ENCODE measurements at regions not wholly inside any gene's neighbourhood (a gene's known extent, or its start where the extent isn't known, plus 50 kb on each side); places are given as distances from the start of the nearest gene placed in this dataset.

- 21% methylated on average over 3 of the region's 3 CpGs for WGBS (ENCODE audit: low lambda C conversion rate)
- TF ChIP-seq FOSL2 (IDR thresholded peaks at IDR 0.05; ENCODE audit: borderline replicate concordance, low read depth) (no peak), RFX5 (IDR thresholded peaks at IDR 0.05; ENCODE audit: low read length) (no peak), RXRA (IDR thresholded peaks at IDR 0.05; ENCODE audit: borderline replicate concordance, low read depth) (no peak), POLR2AphosphoS5 (IDR thresholded peaks at IDR 0.05; ENCODE audit: low read depth, low read length) (no peak), GABPA (IDR thresholded peaks at IDR 0.05; ENCODE audit: low read depth) (no peak), ZBTB33 (IDR thresholded peaks at IDR 0.05; ENCODE audit: borderline replicate concordance, low read depth) (no peak), REST (IDR thresholded peaks at IDR 0.05; ENCODE audit: low read depth, low read length) (no peak), MXI1 (IDR thresholded peaks at IDR 0.05; ENCODE audit: low read depth, low read length) (no peak), NRF1 (IDR thresholded peaks at IDR 0.05; ENCODE audit: low read depth, low read length) (no peak), SMC3 (IDR thresholded peaks at IDR 0.05; ENCODE audit: low read depth, low read length) (no peak), EP300 (IDR thresholded peaks at IDR 0.05; ENCODE audit: borderline replicate concordance in 1 of 2, low read depth in 1 of 2, low read length in 1 of 2) (no peak), NFIC (IDR thresholded peaks at IDR 0.05; ENCODE audit: borderline replicate concordance) (no peak), SIN3A (IDR thresholded peaks at IDR 0.05; ENCODE audit: borderline replicate concordance, low read depth, low read length) (no peak), RAD21 (IDR thresholded peaks at IDR 0.05; ENCODE audit: low read length) (no peak)
- TF ChIP-seq, protein P1, sequence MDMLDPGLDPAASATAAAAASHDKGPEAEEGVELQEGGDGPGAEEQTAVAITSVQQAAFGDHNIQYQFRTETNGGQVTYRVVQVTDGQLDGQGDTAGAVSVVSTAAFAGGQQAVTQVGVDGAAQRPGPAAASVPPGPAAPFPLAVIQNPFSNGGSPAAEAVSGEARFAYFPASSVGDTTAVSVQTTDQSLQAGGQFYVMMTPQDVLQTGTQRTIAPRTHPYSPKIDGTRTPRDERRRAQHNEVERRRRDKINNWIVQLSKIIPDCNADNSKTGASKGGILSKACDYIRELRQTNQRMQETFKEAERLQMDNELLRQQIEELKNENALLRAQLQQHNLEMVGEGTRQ (IDR thresholded peaks at IDR 0.05; ENCODE audit: borderline replicate concordance, low read depth, low read length): no peak
- Histone ChIP-seq H3K4me3 (ENCODE audit: low read depth in 2 of 2, low read length in 1 of 2) (no peak overlapping the region), H3K36me3 (replicated peaks in 1 of 2; ENCODE audit: control insufficient read depth in 1 of 2, insufficient read depth in 2 of 2, low read length in 1 of 2) (no peaks in the 10 kb centered on the region), H3K4me1 (ENCODE audit: control insufficient read depth in 1 of 2, insufficient read depth in 2 of 2, low read depth in 1 of 2, low read length in 1 of 2) (no peaks in the 10 kb centered on the region), H3K27me3 (ENCODE audit: insufficient read depth) (no peaks in the 10 kb centered on the region), H3K27ac (ENCODE audit: low read depth in 2 of 2, low read length in 1 of 2) (no peak overlapping the region), H3K9me3 (no peaks in the 10 kb centered on the region), H4K20me1 (ENCODE audit: insufficient read depth) (no peaks in the 10 kb centered on the region), H3K9me2 (no peaks in the 10 kb centered on the region), H3K4me2 (no peak overlapping the region), H3K79me2 (ENCODE audit: insufficient read depth) (no peaks in the 10 kb centered on the region), H3K9ac (no peak overlapping the region), H2AFZ (ENCODE audit: low read depth) (no peak overlapping the region), H3F3A (replicated peaks; ENCODE audit: insufficient read depth) (no peaks in the 10 kb centered on the region)
- CTCF ChIA-PET: no interaction called here
- POLR2A ChIA-PET: no interaction called here
- DNase-seq: no peak
Measured at GRCh38 chr10:117950408-117950807, 96.3 kb downstream of the RAB11FIP2 start.

All from SK-N-SH (cell line).